ENCODE measurements at regions not wholly inside any gene's neighbourhood (a gene's known extent, or its start where the extent isn't known, plus 50 kb on each side); places are given as distances from the start of the nearest gene placed in this dataset.
A peak's percentile ranks its signal among the peaks of the same experiment; 100 is the strongest.

GRCh38 chr11:115659061-115659963 is 155.1 kb upstream of the CADM1 start:
- TF ChIP-seq CTCF (conservative IDR thresholded peaks at IDR 0.05; ENCODE audit: low read depth, low read length): no peak
- no peak for DNase-seq (ENCODE audit: low read depth)
- H3K4me3 ChIP-seq (ENCODE audit: low read length): peak overlapping the region; percentile 54

- TF ChIP-seq CTCF (conservative IDR thresholded peaks at IDR 0.05; ENCODE audit: low read depth, low read length): no peak
- no peak for DNase-seq (ENCODE audit: low read depth)
- no peak overlapping the region for H3K4me3 ChIP-seq (ENCODE audit: low read length)
These were observed 153.4 kb upstream of the CADM1 start for GRCh38 chr11:115657586-115657985.

- H3K4me3 ChIP-seq (ENCODE audit: low read length): no peak overlapping the region
- no peak for TF ChIP-seq CTCF (conservative IDR thresholded peaks at IDR 0.05; ENCODE audit: low read depth, low read length)
- no peak for DNase-seq (ENCODE audit: low read depth)
These were observed 152.5 kb upstream of the CADM1 start for GRCh38 chr11:115656669-115657068.

- no peak for TF ChIP-seq CTCF (conservative IDR thresholded peaks at IDR 0.05; ENCODE audit: low read depth, low read length)
- H3K4me3 ChIP-seq (ENCODE audit: low read length): no peak overlapping the region
- no peak for DNase-seq (ENCODE audit: low read depth)
These were observed 151.8 kb upstream of the CADM1 start for GRCh38 chr11:115656041-115656440.

- TF ChIP-seq CTCF (conservative IDR thresholded peaks at IDR 0.05; ENCODE audit: low read depth, low read length): no peak
- no peak overlapping the region for H3K4me3 ChIP-seq (ENCODE audit: low read length)
- no peak for DNase-seq (ENCODE audit: low read depth)
These were observed 150.6 kb upstream of the CADM1 start for GRCh38 chr11:115654792-115655191.

GRCh38 chr11:115653926-115654325 is 149.7 kb upstream of the CADM1 start:
- TF ChIP-seq CTCF (conservative IDR thresholded peaks at IDR 0.05; ENCODE audit: low read depth, low read length): no peak
- no peak for DNase-seq (ENCODE audit: low read depth)
- H3K4me3 ChIP-seq (ENCODE audit: low read length): no peak overlapping the region

- DNase-seq (ENCODE audit: low read depth): no peak
- TF ChIP-seq CTCF (conservative IDR thresholded peaks at IDR 0.05; ENCODE audit: low read depth, low read length): no peak
- no peak overlapping the region for H3K4me3 ChIP-seq (ENCODE audit: low read length)
These were observed 148.9 kb upstream of the CADM1 start for GRCh38 chr11:115653076-115653475.

All from retinal pigment epithelial cell (primary cell).